Esophagus squamous epithelium (tissue), 5 donors: ENCODE measurements at regions not wholly inside any gene's neighbourhood (a gene's known extent, or its start where the extent isn't known, plus 50 kb on each side); places are given as distances from the start of the nearest gene placed in this dataset.
A peak's percentile ranks its signal among the peaks of the same experiment; 100 is the strongest.

ENCODE experiments used
- DNase-seq: peaks from one replicate; lab custom pipeline; 2025; lab: John Stamatoyannopoulos, UW
- H3K27ac ChIP-seq, 4 donors: fragments of 200-600 bp; sonication (generic); one replicate each; pipeline ENCODE4 v1.5.1; 2016 to 2019; ENCODE audit warnings: mild to moderate bottlenecking in 1 of 4
- H3K27me3 ChIP-seq, 4 donors: fragments of 200-600 bp; sonication (generic); 1 replicate in 3 of 4; 2 replicates in 1 of 4; pipeline versions ENCODE4 v1.5.1 to v1.6.0; 2017 to 2021; ENCODE audit warnings: antibody characterized with exemption in 1 of 4
- H3K36me3 ChIP-seq, 3 donors: fragments of 200-600 bp; sonication (generic); one replicate each; pipeline ENCODE4 v1.5.1; 2016 to 2019
- H3K4me1 ChIP-seq, 3 donors: fragments of 200-600 bp; sonication (generic); one replicate each; pipeline ENCODE4 v1.5.1; 2017 to 2019
- H3K4me3 ChIP-seq, 4 donors: fragments of 200-600 bp; sonication (generic); 1 replicate in 3 of 4; 2 replicates in 1 of 4; pipeline ENCODE4 v1.5.1; 2016 to 2019; ENCODE audit warnings: mild to moderate bottlenecking in 2 of 4, moderate library complexity in 1 of 4
- H3K9me3 ChIP-seq, 3 donors: fragments of 200-600 bp; sonication (generic); one replicate each; pipeline ENCODE4 v1.5.1; 2016 to 2019
- POLR2A ChIP-seq, 4 donors: fragments of 450-650 bp; IDR thresholded peaks; one replicate each; pipeline ENCODE4 v1.6.1; 2017; ENCODE audit warnings: antibody characterized with exemption in 4 of 4, mild to moderate bottlenecking in 4 of 4, moderate library complexity in 3 of 4
- WGBS, 2 donors: methylation state at CpG; one replicate each; pipeline ENCODE4 v1.1.5; 2018; 5-methylcytosine and 5-hydroxymethylcytosine counted together
- intact Hi-C: fragments of 100-400 bp; cut with DNase I; formaldehyde crosslinking; loops from one replicate; pipeline ENCODE4 v1.15.0; 2022
- TF ChIP-seq, protein P1 (sequence below), 6 experiments: fragments of 450-650 bp in 4 of 6; fragments of 200-600 bp in 2 of 6; sonication (generic) in 2 of 6; IDR thresholded peaks; one replicate each; pipeline ENCODE4 v1.5.1; 2016 to 2019; ENCODE audit warnings: antibody characterized with exemption in 6 of 6, mild to moderate bottlenecking in 4 of 6, moderate library complexity in 4 of 6
- donor health status: DM: yes; HTN: yes; CAD: no.

DNA sequence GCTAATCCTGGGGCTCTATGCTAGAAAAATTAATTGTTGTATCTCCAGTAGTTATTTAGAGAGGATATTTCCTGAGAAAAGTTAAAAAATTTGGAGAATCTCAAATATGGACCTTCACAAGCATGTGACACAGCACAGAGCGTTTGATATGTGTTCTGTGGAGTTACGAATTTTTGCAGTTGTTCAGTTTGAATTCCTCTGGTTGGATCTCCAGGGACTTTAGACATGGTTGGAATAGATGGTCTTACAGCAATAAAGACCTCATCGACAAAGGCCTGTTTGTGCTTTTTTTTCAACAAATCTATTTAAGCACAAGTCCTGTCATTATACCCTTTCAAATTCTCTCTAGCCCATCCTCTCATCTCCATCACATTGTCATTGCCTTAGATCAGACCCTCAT lies 138.0 kb downstream of the TES start:
- Histone ChIP-seq H3K36me3 (no peaks in the 10 kb centered on the region), H3K27ac (no peak overlapping the region), H3K4me3 (no peak overlapping the region), H3K9me3 (no peaks in the 10 kb centered on the region), H3K4me1 (peaks cover 0 to 2% (median 0%) of the 10 kb centered on the region in 3 donors), H3K27me3 (no peaks in the 10 kb centered on the region)
- DNase-seq: no peak
- no peak for TF ChIP-seq POLR2A (IDR thresholded peaks at IDR 0.05)
- TF ChIP-seq, protein P1, sequence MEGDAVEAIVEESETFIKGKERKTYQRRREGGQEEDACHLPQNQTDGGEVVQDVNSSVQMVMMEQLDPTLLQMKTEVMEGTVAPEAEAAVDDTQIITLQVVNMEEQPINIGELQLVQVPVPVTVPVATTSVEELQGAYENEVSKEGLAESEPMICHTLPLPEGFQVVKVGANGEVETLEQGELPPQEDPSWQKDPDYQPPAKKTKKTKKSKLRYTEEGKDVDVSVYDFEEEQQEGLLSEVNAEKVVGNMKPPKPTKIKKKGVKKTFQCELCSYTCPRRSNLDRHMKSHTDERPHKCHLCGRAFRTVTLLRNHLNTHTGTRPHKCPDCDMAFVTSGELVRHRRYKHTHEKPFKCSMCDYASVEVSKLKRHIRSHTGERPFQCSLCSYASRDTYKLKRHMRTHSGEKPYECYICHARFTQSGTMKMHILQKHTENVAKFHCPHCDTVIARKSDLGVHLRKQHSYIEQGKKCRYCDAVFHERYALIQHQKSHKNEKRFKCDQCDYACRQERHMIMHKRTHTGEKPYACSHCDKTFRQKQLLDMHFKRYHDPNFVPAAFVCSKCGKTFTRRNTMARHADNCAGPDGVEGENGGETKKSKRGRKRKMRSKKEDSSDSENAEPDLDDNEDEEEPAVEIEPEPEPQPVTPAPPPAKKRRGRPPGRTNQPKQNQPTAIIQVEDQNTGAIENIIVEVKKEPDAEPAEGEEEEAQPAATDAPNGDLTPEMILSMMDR (IDR thresholded peaks at IDR 0.05): no peak
- intact Hi-C loops: no loop called here
- WGBS, 2 donors: 84 to 85% methylated on average over 3 of the region's 3 CpGs

DNA sequence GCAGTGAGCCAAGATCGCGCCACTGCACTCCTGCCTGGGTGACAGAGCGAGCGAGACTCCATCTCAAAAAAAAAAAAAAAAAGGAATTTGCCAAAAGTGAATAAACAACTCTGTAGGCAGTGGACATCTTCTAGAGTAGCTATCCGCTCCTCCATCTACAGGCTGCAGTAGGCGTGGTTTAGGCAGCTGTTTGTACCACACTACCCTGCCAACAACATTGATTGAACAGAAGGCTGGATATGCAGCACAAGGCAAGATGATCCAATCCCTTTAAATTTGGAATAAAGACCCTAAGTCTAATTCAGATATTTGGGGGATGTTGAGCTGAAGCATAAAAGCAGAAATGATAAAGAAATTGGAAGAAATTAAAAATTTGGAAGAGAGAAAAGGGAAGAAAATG lies 141.6 kb downstream of the TES start:
- H3K36me3 ChIP-seq: no peaks in the 10 kb centered on the region
- WGBS, 2 donors: 89 to 99% methylated on average over 2 to 6 of the region's 6 CpGs
- no peaks in the 10 kb centered on the region for H3K9me3 ChIP-seq
- H3K27ac ChIP-seq: no peak overlapping the region
- TF ChIP-seq, protein P1 (IDR thresholded peaks at IDR 0.05): no peak
- no peak for TF ChIP-seq POLR2A (IDR thresholded peaks at IDR 0.05)
- intact Hi-C loops: loop anchor here (10.0 kb wide), 1 partner anchor 83 kb away; no protein-coding TSS in a partner anchor
- no peak for DNase-seq
- H3K27me3 ChIP-seq: no peaks in the 10 kb centered on the region
- H3K4me1 ChIP-seq: peaks cover 13 to 38% (median 22%) of the 10 kb centered on the region in 3 donors
- no peak overlapping the region for H3K4me3 ChIP-seq

DNA sequence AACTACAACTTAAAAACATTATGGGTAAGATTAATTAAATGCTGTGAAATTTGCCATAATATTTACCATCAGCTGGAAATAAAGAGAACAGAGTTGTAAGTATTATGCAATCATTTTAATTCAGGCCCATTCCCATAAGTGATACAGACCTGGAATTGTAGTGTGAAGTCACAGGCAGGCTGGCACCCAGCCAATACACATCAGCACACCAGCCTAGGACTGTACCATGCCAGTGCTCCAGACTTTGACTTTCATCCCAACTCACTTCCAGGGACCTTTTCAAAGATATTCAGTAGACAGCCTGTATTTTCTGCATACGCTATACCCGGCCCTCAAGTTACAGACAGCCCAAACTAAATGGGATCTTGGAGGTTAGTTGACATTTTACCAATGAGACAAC lies 143.3 kb downstream of the TES start:
- intact Hi-C loops: loop anchor here (10.0 kb wide), 1 partner anchor 81 kb away; no protein-coding TSS in a partner anchor
- DNase-seq: no peak
- Histone ChIP-seq H3K4me1 (peaks cover 13 to 43% (median 32%) of the 10 kb centered on the region in 3 donors), H3K4me3 (no peak overlapping the region), H3K9me3 (no peaks in the 10 kb centered on the region), H3K27me3 (no peaks in the 10 kb centered on the region), H3K27ac (peak overlapping the region; percentile 4 to 86 (median 80)), H3K36me3 (no peaks in the 10 kb centered on the region)
- WGBS, 2 donors: 67 to 100% methylated on average over 2 of the region's 2 CpGs
- TF ChIP-seq POLR2A (IDR thresholded peaks at IDR 0.05): no peak
- TF ChIP-seq, protein P1 (IDR thresholded peaks at IDR 0.05): no peak

DNA sequence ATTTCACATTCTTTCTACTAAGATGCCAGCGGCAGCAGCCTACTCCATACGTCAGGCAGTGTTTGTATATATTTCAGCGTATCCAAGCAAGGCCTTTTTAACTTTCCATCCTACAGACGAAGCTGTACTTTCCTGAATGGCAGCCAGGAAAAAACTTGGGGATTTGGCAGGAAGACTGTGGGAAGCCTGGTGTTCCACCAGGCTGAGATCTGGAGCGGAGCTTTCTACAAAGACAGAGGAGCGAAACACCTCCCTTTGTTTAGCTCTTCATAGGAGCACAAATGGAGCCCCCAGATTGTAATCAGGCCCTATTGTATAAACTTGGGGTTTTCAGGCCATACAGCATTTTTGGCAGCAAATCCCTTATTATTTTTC lies 143.8 kb downstream of the TES start:
- H3K4me1 ChIP-seq: peaks cover 13 to 43% (median 32%) of the 10 kb centered on the region in 3 donors
- 26 to 51% methylated on average over 6 of the region's 6 CpGs for WGBS, 2 donors
- H3K27me3 ChIP-seq: no peaks in the 10 kb centered on the region
- intact Hi-C loops: loop anchor here (10.0 kb wide), 1 partner anchor 81 kb away; no protein-coding TSS in a partner anchor
- H3K36me3 ChIP-seq: no peaks in the 10 kb centered on the region
- peak overlapping the region; percentile 60 to 86 (median 80) for H3K27ac ChIP-seq
- H3K9me3 ChIP-seq: no peaks in the 10 kb centered on the region
- TF ChIP-seq, protein P1 (IDR thresholded peaks at IDR 0.05): peak in 3 of 6 experiments; percentile 9 to 27 (median 15)
- TF ChIP-seq POLR2A (IDR thresholded peaks at IDR 0.05): no peak
- DNase-seq: no peak
- peak overlapping the region in 1 of 4 donors; percentile 45 for H3K4me3 ChIP-seq

DNA sequence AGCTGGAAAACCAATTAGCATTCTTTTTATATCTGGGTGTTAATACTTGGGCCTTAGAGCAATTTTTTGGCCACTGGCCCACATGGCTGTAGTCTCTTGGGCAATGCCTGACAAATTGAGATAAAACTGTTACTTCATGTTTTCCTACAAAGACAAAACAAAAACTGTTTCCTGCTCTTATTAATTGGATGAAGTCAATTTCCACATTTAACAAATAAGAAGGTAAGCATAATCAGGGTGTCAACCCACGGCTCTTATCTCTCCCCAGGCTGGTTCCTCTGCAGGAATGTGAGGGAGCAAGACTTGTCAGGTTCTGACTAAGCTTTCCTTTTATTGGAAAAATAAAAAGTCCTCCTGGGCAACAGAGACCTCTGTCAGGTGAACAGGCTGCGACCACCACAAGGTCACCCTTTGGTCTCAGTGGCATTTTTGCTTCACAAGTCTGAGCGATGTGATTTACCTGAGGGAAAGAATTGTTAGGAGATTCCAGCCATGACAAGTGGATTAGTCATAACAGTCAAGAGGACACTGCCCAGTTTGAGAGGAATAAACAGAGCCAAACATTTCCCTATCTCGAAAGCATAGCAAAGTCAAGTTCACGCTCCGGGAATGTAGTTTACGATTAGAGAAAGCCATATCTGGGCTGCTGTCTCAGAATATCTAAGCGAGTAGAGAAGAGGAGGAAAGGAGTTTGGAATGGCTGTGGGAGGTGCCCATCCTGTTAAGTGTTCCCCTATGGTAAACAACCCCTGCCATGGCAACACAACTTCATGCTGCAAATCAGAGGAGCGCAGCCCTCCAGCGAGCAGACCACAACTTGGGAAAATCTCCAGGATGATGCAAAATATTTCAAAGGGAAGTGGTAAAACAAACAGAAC lies 144.4 kb downstream of the TES start:
- 6 to 12% methylated on average over 9 to 10 of the region's 10 CpGs for WGBS, 2 donors
- DNase-seq: no peak
- no peaks in the 10 kb centered on the region for H3K9me3 ChIP-seq

More for the DNA sequence above, 144.4 kb downstream of the TES start:
- peak overlapping the region in 1 of 4 donors; percentile 45 for H3K4me3 ChIP-seq
- TF ChIP-seq, protein P1 (IDR thresholded peaks at IDR 0.05): no peak
- TF ChIP-seq POLR2A (IDR thresholded peaks at IDR 0.05): no peak
- H3K27me3 ChIP-seq: no peaks in the 10 kb centered on the region
- H3K36me3 ChIP-seq: no peaks in the 10 kb centered on the region
- H3K27ac ChIP-seq: peak overlapping the region; percentile 60 to 86 (median 80)
- intact Hi-C loops: loop anchor here (10.0 kb wide), 1 partner anchor 80 kb away; no protein-coding TSS in a partner anchor
- H3K4me1 ChIP-seq: peaks cover 13 to 43% (median 32%) of the 10 kb centered on the region in 3 donors
